GM13977 (cell line): ENCODE measurements at regions not wholly inside any gene's neighbourhood (a gene's known extent, or its start where the extent isn't known, plus 50 kb on each side); places are given as distances from the start of the nearest gene placed in this dataset.
"Not testable (repeated sequence)": the region's sequence is repeated elsewhere in the genome, so short reads cannot be mapped to it uniquely, and the experiment has no call there.

Experiments
- DNase-seq: peaks from one replicate; pipeline ENCODE4 v3.0.0; 2012; ENCODE audit warnings: low spot score
- CTCF ChIP-seq: IDR thresholded peaks from 2 replicates; pipeline ENCODE4 v1.5.1; 2012; ENCODE audit warnings: mild to moderate bottlenecking, control low read depth; ENCODE audit not compliant: insufficient read depth; ENCODE audit errors: extremely low read depth, missing control alignments
- in situ Hi-C: fragments of 300-500 bp; cut with MboI; formaldehyde crosslinking; loops from one replicate; pipeline ENCODE4 v1.12.0; 2022; ENCODE audit warnings: low sequenced_read_pairs, low pct_unique_long_range_greater_than_20kb, mixed read lengths, inconsistent platforms; ENCODE audit not compliant: unreplicated experiment

- no peak for DNase-seq
- in situ Hi-C loops: no loop called here
Measured at GRCh38 chr5:157971571-157972216, 112.7 kb upstream of the CLINT1 start.

DNA sequence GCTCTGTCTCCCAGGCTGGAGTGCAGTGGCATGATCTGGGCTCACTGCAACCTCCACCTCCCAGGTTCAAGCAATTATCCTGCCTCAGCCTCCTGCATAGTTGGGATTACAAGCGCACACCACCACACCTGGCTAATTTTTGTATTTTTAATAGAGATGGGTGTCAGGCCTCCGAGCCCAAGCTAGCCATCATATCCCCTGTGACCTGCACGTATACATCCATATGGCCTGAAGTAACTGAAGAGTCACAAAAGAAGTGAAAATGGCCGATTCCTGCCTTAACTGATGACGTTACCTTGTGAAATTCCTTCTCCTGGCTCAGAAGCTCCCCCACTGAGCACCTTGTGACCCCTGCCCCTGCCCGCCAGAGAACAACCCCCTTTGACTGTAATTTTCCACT lies 109.6 kb upstream of the CLINT1 start:
- DNase-seq, in situ Hi-C loops: not testable (repeated sequence)

More at GRCh38 chr5:157971571-157972216, 112.7 kb upstream of the CLINT1 start:
- no peak for TF ChIP-seq CTCF

- no peak for TF ChIP-seq CTCF
- in situ Hi-C loops: no loop called here
- no peak for DNase-seq
Measured at GRCh38 chr5:157965989-157966388, 107.0 kb upstream of the CLINT1 start.

- no peak for DNase-seq
- TF ChIP-seq CTCF: no peak
- in situ Hi-C loops: no loop called here
Measured at GRCh38 chr5:157965040-157965678, 106.2 kb upstream of the CLINT1 start.

DNA sequence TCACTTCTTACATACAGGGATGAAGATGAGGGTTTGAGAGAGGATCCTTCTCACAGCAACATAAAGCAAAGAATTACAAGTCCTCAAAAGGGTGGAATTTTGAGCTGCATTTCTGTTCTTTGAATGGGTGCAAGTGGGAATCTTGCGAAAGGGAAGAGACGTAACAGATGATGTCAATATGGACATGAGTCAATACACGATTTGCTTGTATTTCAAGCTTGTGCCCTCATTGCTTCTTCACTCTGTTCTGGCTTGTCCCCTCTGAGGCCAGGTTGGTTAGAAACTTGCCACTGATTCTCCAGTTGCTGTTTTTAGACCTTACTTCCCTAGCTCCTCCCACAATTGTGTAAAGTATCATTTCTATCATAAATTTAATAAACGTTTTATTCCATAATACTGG lies 104.8 kb upstream of the CLINT1 start:
- no peak for TF ChIP-seq CTCF
- no peak for DNase-seq
- in situ Hi-C loops: no loop called here

DNA sequence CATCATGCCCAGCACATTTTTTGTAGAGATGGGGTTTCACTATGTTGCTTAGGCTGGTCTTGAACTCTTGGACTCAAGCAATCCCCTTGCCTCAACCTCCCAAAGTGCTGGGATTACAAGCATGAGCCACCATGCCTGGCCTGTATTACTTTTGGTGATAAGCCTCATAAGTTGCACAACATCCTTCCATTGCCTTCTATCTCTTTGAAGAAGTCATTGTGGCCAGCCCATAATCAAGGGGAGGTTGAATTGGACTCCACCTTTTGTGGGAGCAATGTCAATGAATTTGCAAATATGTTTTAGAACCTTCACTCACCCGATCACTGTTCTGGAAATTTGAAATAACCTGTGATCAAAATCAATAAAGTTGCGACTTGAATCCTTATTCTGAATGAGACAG lies 104.3 kb upstream of the CLINT1 start:
- in situ Hi-C loops: no loop called here
- TF ChIP-seq CTCF: no peak
- no peak for DNase-seq

DNA sequence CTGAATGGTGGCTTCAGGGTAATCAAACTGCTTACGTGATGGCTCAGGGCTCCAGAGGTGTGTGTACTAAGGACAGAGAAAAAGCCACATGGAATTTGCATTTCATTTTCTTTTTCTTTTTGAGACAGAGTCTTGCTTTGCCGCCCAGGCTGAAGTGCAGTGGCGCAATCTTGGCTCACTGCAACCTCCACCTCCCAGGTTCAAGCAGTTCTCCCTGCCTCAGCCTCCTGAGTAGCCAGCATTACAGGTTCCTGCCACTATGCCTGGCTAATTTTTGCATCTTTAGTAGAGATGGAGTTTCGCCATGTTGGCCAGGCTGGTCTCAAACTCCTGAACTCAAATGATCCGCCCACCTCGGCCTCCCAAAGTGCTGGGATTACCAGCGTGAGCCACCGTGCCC lies 103.7 kb upstream of the CLINT1 start:
- in situ Hi-C loops, DNase-seq: not testable (repeated sequence)
